ENCODE measurements at regions not wholly inside any gene's neighbourhood (a gene's known extent, or its start where the extent isn't known, plus 50 kb on each side); places are given as distances from the start of the nearest gene placed in this dataset.

DNA sequence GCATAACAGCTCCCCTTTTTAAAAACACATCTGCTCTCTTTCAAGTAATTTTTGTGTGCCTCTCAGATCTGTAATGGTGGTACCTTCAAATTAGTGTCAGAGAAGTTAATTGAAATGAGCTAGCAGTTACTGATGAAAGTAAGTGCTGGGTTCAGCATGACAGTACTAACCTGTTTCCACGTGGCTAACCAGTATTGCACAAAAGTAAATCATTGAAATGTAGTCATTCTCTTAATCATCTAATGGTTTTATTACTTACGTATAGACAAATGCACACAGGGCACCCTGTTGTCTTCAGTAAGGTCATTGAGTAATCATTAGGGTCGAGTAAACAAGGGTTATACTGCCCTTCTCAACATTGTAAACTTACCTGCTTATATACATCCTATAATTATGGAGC lies 157.8 kb upstream of the PRR16 start:
- no peaks in the 10 kb centered on the region for H3K9me3 ChIP-seq (ENCODE audit: control insufficient read depth, insufficient read depth, low read length)
- H3K36me3 ChIP-seq (ENCODE audit: control insufficient read depth, low read length): no peaks in the 10 kb centered on the region
- H3K4me3 ChIP-seq (ENCODE audit: low read length): no peak overlapping the region
- no peaks in the 10 kb centered on the region for H3K9me2 ChIP-seq (replicated peaks; ENCODE audit: control insufficient read depth, low read length)
- H4K20me1 ChIP-seq (ENCODE audit: control insufficient read depth, insufficient read depth, low read depth, low read length): no peaks in the 10 kb centered on the region
- no peaks in the 10 kb centered on the region for H3K4me1 ChIP-seq (ENCODE audit: control insufficient read depth, low read length)
- H3K4me2 ChIP-seq (ENCODE audit: low read length): no peak overlapping the region
- H3K27ac ChIP-seq (ENCODE audit: low read depth, low read length): no peak overlapping the region
- H3K27me3 ChIP-seq (ENCODE audit: control insufficient read depth, low read length): no peaks in the 10 kb centered on the region
- H3K79me2 ChIP-seq (ENCODE audit: control insufficient read depth, low read length): no peaks in the 10 kb centered on the region
- H3F3A ChIP-seq (ENCODE audit: control insufficient read depth, insufficient read depth): no peaks in the 10 kb centered on the region
- TF ChIP-seq CTCF (IDR thresholded peaks at IDR 0.05; ENCODE audit: low read depth, low read length, poor library complexity, severe bottlenecking): no peak
- TF ChIP-seq EZH2phosphoT487 (IDR thresholded peaks at IDR 0.05; ENCODE audit: borderline replicate concordance, low read length): no peak

- Histone ChIP-seq H3K27me3 (ENCODE audit: control insufficient read depth, low read length) (no peaks in the 10 kb centered on the region), H3K4me2 (ENCODE audit: low read length) (no peak overlapping the region), H3K9me3 (ENCODE audit: control insufficient read depth, insufficient read depth, low read length) (no peaks in the 10 kb centered on the region), H3F3A (ENCODE audit: control insufficient read depth, insufficient read depth) (no peaks in the 10 kb centered on the region), H3K79me2 (ENCODE audit: control insufficient read depth, low read length) (no peaks in the 10 kb centered on the region), H3K4me1 (ENCODE audit: control insufficient read depth, low read length) (no peaks in the 10 kb centered on the region), H3K9me2 (replicated peaks; ENCODE audit: control insufficient read depth, low read length) (no peaks in the 10 kb centered on the region), H3K4me3 (ENCODE audit: low read length) (no peak overlapping the region), H4K20me1 (ENCODE audit: control insufficient read depth, insufficient read depth, low read depth, low read length) (no peaks in the 10 kb centered on the region), H3K36me3 (ENCODE audit: control insufficient read depth, low read length) (no peaks in the 10 kb centered on the region), H3K27ac (ENCODE audit: low read depth, low read length) (no peak overlapping the region)
- TF ChIP-seq CTCF (IDR thresholded peaks at IDR 0.05; ENCODE audit: low read depth, low read length, poor library complexity, severe bottlenecking) (no peak), EZH2phosphoT487 (IDR thresholded peaks at IDR 0.05; ENCODE audit: borderline replicate concordance, low read length) (no peak)
Observed at GRCh38 chr5:120314191-120314590, 149.9 kb upstream of the PRR16 start.

GRCh38 chr5:120320626-120321025 lies 143.5 kb upstream of the PRR16 start:
- no peaks in the 10 kb centered on the region for H3K27me3 ChIP-seq (ENCODE audit: control insufficient read depth, low read length)

More at GRCh38 chr5:120320626-120321025, 143.5 kb upstream of the PRR16 start:
- no peaks in the 10 kb centered on the region for H3K9me3 ChIP-seq (ENCODE audit: control insufficient read depth, insufficient read depth, low read length)
- no peaks in the 10 kb centered on the region for H3K79me2 ChIP-seq (ENCODE audit: control insufficient read depth, low read length)
- no peaks in the 10 kb centered on the region for H4K20me1 ChIP-seq (ENCODE audit: control insufficient read depth, insufficient read depth, low read depth, low read length)
- no peak overlapping the region for H3K27ac ChIP-seq (ENCODE audit: low read depth, low read length)
- H3K4me2 ChIP-seq (ENCODE audit: low read length): no peak overlapping the region
- H3K9me2 ChIP-seq (replicated peaks; ENCODE audit: control insufficient read depth, low read length): no peaks in the 10 kb centered on the region
- no peaks in the 10 kb centered on the region for H3K4me1 ChIP-seq (ENCODE audit: control insufficient read depth, low read length)
- H3F3A ChIP-seq (ENCODE audit: control insufficient read depth, insufficient read depth): no peaks in the 10 kb centered on the region
- no peak overlapping the region for H3K4me3 ChIP-seq (ENCODE audit: low read length)
- H3K36me3 ChIP-seq (ENCODE audit: control insufficient read depth, low read length): no peaks in the 10 kb centered on the region
- TF ChIP-seq CTCF (IDR thresholded peaks at IDR 0.05; ENCODE audit: low read depth, low read length, poor library complexity, severe bottlenecking) (no peak), EZH2phosphoT487 (IDR thresholded peaks at IDR 0.05; ENCODE audit: borderline replicate concordance, low read length) (no peak)

All from DOHH2 (cell line).